SK-N-SH (cell line): ENCODE measurements at regions not wholly inside any gene's neighbourhood (a gene's known extent, or its start where the extent isn't known, plus 50 kb on each side); places are given as distances from the start of the nearest gene placed in this dataset.

Source experiments
- CHD2 ChIP-seq: fragments of 150-350 bp; IDR thresholded peaks from 2 replicates; pipeline ENCODE4 v1.6.1; 2018; ENCODE audit warnings: low read length; ENCODE audit not compliant: partially characterized antibody
- JUND ChIP-seq: IDR thresholded peaks from 2 replicates; pipeline ENCODE4 v1.4.0; 2012
- MEF2A ChIP-seq: IDR thresholded peaks from 2 replicates; pipeline ENCODE4 v1.4.0; 2012; ENCODE audit warnings: low read depth, borderline replicate concordance
- POLR2AphosphoS5 ChIP-seq: IDR thresholded peaks from 2 replicates; pipeline ENCODE4 v1.6.1; 2012; ENCODE audit warnings: low read depth, low read length
- RXRA ChIP-seq: IDR thresholded peaks from 2 replicates; pipeline ENCODE4 v1.4.0; 2012; ENCODE audit warnings: low read depth, mild to moderate bottlenecking, borderline replicate concordance
- YY1 ChIP-seq: IDR thresholded peaks from 2 replicates; pipeline ENCODE4 v1.4.0; 2012; ENCODE audit warnings: low read depth, mild to moderate bottlenecking
- TF ChIP-seq, protein P1 (sequence below): fragments of 150-350 bp; IDR thresholded peaks from 2 replicates; pipeline ENCODE4 v1.6.1; 2016; ENCODE audit warnings: mild to moderate bottlenecking, low read depth, low read length

DNA sequence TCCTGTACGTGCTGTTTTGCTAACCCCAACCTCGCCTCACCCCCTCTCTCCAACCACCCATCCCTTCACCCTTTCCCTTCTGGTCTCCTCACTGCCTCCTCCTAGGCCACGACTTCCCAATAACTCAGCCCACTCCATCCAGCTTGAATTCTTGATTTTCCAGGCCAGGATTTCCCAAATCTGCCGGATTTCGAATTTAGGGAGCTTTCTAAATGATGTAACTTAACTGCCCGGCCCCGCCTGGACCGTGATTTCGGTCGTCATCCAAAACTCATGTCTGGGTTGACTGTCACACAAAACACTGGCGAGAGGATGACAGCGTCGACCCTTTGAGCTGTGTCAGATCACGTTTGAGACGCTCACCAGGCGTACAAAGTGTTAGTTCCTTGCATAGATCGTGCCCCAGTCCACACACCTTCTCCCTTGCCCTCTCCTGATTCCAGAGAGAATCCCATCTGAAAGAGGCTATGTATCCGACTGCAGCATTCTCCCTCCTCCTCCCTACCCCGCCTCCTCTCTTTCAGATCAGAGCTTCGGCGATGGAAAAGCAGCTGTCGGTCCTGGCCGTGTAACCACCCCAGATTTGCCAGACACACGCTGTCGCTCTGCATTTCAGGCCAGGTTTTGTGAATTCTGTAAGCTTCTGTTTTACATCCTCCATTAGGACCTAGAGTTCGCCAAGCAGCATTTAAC lies 168.2 kb downstream of the GPX5 start:
- TF ChIP-seq POLR2AphosphoS5 = no peak
- no peak for TF ChIP-seq CHD2
- TF ChIP-seq, protein P1, sequence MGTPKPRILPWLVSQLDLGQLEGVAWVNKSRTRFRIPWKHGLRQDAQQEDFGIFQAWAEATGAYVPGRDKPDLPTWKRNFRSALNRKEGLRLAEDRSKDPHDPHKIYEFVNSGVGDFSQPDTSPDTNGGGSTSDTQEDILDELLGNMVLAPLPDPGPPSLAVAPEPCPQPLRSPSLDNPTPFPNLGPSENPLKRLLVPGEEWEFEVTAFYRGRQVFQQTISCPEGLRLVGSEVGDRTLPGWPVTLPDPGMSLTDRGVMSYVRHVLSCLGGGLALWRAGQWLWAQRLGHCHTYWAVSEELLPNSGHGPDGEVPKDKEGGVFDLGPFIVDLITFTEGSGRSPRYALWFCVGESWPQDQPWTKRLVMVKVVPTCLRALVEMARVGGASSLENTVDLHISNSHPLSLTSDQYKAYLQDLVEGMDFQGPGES = no peak
- no peak for TF ChIP-seq RXRA
- TF ChIP-seq YY1 = no peak
- TF ChIP-seq JUND = no peak
- no peak for TF ChIP-seq MEF2A
